WTC11 (cell line): ENCODE measurements at regions not wholly inside any gene's neighbourhood (a gene's known extent, or its start where the extent isn't known, plus 50 kb on each side); places are given as distances from the start of the nearest gene placed in this dataset.

Experiments used
- ATAC-seq: fragments of 200-7000 bp; cut with Tn5 transposase; 2 replicates; pipeline ENCODE4 v1.10.0; 2021; ENCODE audit warnings: mild to moderate bottlenecking, moderate library complexity
- CTCF ChIA-PET: fragments of 300-600 bp; sonication (Branson Sonifier 250); formaldehyde crosslinking; loops from one replicate; lab custom pipeline; 2021; ENCODE audit warnings: antibody characterized with exemption; lab: Charles Lee
- POLR2A ChIA-PET: fragments of 350-600 bp; sonication (Branson Sonifier 250); formaldehyde crosslinking; loops from one replicate; lab custom pipeline; 2021; ENCODE audit warnings: antibody characterized with exemption; lab: Charles Lee
- DNase-seq: peaks from one replicate; pipeline ENCODE4 v3.0.0; 2021; ENCODE audit warnings: low spot score
- H3K27ac Mint-ChIP-seq: 2 replicates; pipeline ENCODE4 v1.8.0; 2021; ENCODE audit warnings: mixed read lengths
- H3K27me3 Mint-ChIP-seq: 2 replicates; pipeline ENCODE4 v1.8.0; 2021; ENCODE audit warnings: low read depth, mild to moderate bottlenecking, moderate library complexity, mixed read lengths
- H3K36me3 Mint-ChIP-seq: 2 replicates; pipeline ENCODE4 v1.8.0; 2021; ENCODE audit warnings: mixed read lengths
- H3K4me1 Mint-ChIP-seq: 2 replicates; pipeline ENCODE4 v1.8.0; 2022; ENCODE audit warnings: mixed read lengths
- H3K4me3 Mint-ChIP-seq: 2 replicates; pipeline ENCODE4 v1.8.0; 2021; ENCODE audit warnings: mild to moderate bottlenecking, moderate library complexity, mixed read lengths
- H3K9me3 Mint-ChIP-seq: 2 replicates; pipeline ENCODE4 v1.8.0; 2021; ENCODE audit warnings: mixed read lengths
- EMX1 ChIP-seq: fragments of 250-450 bp; sonication (Bioruptor Pico); IDR thresholded peaks from 2 replicates; pipeline ENCODE4 v1.8.0; 2021; ENCODE audit warnings: mild to moderate bottlenecking
- ETV6 ChIP-seq: sonication (generic); formaldehyde crosslinking; IDR thresholded peaks from 2 replicates; pipeline ENCODE4 v1.8.1; 2022; ENCODE audit warnings: mild to moderate bottlenecking, missing genetic modification reagents
- FOXJ3 ChIP-seq: sonication (generic); formaldehyde crosslinking; IDR thresholded peaks from 2 replicates; pipeline ENCODE4 v1.9.0; 2021; ENCODE audit warnings: missing genetic modification reagents, mild to moderate bottlenecking, borderline replicate concordance
- GABPB1 ChIP-seq: sonication (generic); formaldehyde crosslinking; IDR thresholded peaks from 2 replicates; pipeline ENCODE4 v1.8.1; 2023; ENCODE audit warnings: mild to moderate bottlenecking, missing genetic modification reagents
- GRHL2 ChIP-seq: fragments of 250-450 bp; sonication (Bioruptor Pico); IDR thresholded peaks from 2 replicates; pipeline ENCODE4 v1.8.0; 2022; ENCODE audit warnings: mild to moderate bottlenecking, moderate library complexity; ENCODE audit not compliant: insufficient replicate concordance, severe bottlenecking
- KAT7 ChIP-seq: sonication (generic); formaldehyde crosslinking; IDR thresholded peaks from 2 replicates; pipeline ENCODE4 v1.8.1; 2023; ENCODE audit warnings: missing genetic modification reagents, mild to moderate bottlenecking, borderline replicate concordance
- SMAD4 ChIP-seq: sonication (generic); formaldehyde crosslinking; IDR thresholded peaks from 2 replicates; pipeline ENCODE4 v1.8.0; 2022; ENCODE audit warnings: mild to moderate bottlenecking, missing genetic modification reagents
- TEAD1 ChIP-seq: sonication (generic); formaldehyde crosslinking; IDR thresholded peaks from 2 replicates; pipeline ENCODE4 v1.8.0; 2022; ENCODE audit warnings: mild to moderate bottlenecking, missing genetic modification reagents
- ZNF219 ChIP-seq: sonication (generic); formaldehyde crosslinking; IDR thresholded peaks from 2 replicates; pipeline ENCODE4 v1.8.0; 2023; ENCODE audit warnings: missing genetic modification reagents, mild to moderate bottlenecking, borderline replicate concordance
- TF ChIP-seq, protein P1 (sequence below): sonication (generic); formaldehyde crosslinking; IDR thresholded peaks from 2 replicates; pipeline ENCODE4 v1.8.1; 2022; ENCODE audit warnings: mild to moderate bottlenecking, moderate library complexity, missing genetic modification reagents
- TF ChIP-seq, protein P2 (sequence below): sonication (generic); formaldehyde crosslinking; IDR thresholded peaks from 2 replicates; pipeline ENCODE4 v1.8.0; 2022; ENCODE audit warnings: missing genetic modification reagents
- TF ChIP-seq, protein P3 (sequence below): fragments of 250-450 bp; sonication (Bioruptor Pico); IDR thresholded peaks from 2 replicates; pipeline ENCODE4 v1.9.0; 2021; ENCODE audit warnings: mild to moderate bottlenecking
- TF ChIP-seq, protein P4 (sequence below): fragments of 250-450 bp; sonication (Bioruptor Pico); conservative IDR thresholded peaks from 2 replicates; pipeline ENCODE4 v1.9.0; 2021; ENCODE audit warnings: mild to moderate bottlenecking
- TF ChIP-seq, protein P5 (sequence below): sonication (generic); formaldehyde crosslinking; IDR thresholded peaks from 2 replicates; pipeline ENCODE4 v1.8.1; 2023; ENCODE audit warnings: mild to moderate bottlenecking, missing genetic modification reagents, moderate library complexity
- TF ChIP-seq, protein P6 (sequence below): sonication (generic); formaldehyde crosslinking; IDR thresholded peaks from 2 replicates; pipeline ENCODE4 v1.8.1; 2023; ENCODE audit warnings: mild to moderate bottlenecking, missing genetic modification reagents
- TF ChIP-seq, protein P7 (sequence below): sonication (generic); formaldehyde crosslinking; IDR thresholded peaks from 2 replicates; pipeline ENCODE4 v1.8.1; 2022; ENCODE audit warnings: mild to moderate bottlenecking, missing genetic modification reagents, moderate library complexity, borderline replicate concordance
- TF ChIP-seq, protein P8 (sequence below): fragments of 200-600 bp; IDR thresholded peaks from 2 replicates; pipeline ENCODE4 v1.8.0; 2022; ENCODE audit warnings: antibody characterized with exemption
- TF ChIP-seq, protein P9 (sequence below): sonication (generic); formaldehyde crosslinking; IDR thresholded peaks from 2 replicates; pipeline ENCODE4 v1.8.1; 2022; ENCODE audit warnings: low read depth, missing genetic modification reagents, borderline replicate concordance

DNA sequence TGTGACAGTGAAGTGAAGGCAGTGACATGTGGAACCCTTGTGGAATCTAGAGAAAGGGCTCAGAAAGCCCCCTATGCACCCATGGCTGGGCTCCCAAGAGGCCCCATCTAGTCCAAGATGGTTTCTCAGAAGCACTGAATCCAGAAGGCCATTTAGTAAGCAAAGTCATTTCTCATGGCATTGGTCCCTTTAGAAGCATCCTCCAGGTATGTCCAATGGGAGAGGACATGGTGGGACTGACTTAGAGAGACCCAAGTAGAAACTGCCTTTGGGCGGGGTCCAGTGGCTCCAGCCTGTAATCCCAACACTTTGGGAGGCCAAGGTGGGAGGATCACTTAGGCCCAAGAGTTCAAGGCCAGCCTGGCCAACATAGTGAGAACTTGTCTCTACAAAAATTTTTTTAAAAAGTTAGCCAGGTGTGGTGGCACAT, 72.5 kb upstream of the RMDN2 start (continued):
- TF ChIP-seq, protein P1, sequence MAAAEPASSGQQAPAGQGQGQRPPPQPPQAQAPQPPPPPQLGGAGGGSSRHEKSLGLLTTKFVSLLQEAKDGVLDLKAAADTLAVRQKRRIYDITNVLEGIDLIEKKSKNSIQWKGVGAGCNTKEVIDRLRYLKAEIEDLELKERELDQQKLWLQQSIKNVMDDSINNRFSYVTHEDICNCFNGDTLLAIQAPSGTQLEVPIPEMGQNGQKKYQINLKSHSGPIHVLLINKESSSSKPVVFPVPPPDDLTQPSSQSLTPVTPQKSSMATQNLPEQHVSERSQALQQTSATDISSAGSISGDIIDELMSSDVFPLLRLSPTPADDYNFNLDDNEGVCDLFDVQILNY: no peak

DNA sequence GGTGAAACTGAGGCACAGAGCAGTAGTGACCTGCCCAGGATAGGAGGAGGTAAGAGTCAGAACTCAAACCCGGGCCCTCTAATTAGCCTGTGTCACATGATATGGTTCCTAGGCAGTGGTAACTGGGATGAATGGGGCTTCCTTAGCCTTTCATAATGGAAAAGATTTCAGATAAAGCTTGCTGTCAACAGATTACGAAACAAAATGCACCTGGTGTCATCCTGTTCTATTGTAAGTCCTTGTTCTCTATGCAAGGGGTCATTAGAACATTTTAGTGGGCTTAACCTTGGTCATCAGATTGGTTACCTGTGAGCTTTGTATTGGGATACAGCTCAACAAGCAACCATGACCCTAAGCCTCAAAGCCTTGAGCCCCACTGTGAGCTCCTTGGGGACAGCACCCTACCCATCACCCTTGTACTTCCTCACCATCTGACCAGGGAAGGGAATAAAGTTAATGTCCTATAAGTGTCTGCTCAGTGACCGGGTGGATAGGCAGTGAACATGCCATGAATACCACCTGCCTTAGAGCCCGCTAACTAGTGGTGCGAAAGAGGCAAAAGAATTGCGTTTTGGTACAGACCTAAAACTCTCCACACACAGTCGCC, 70.3 kb upstream of the RMDN2 start:
- ATAC-seq (no peak), DNase-seq (no peak)
- Mint-ChIP-seq H3K4me1 (no peaks in the 10 kb centered on the region), H3K9me3 (peaks cover 11% of the 10 kb centered on the region), H3K27ac (no peak overlapping the region), H3K4me3 (no peak overlapping the region), H3K36me3 (0 out of 2 replicates have a peak, but pooled peaks cover 5% of the 10 kb centered on the region), H3K27me3 (no peaks in the 10 kb centered on the region; the same call in 1 of the 2 replicates)
- ChIA-PET CTCF (interaction anchor here (1.1 to 2.2 kb wide), 4 partner anchors 22 to 459 kb away, joined by 4 to 6 read pairs (median 4); no protein-coding TSS in a partner anchor), POLR2A (no interaction called here)
- TF ChIP-seq, protein P2, sequence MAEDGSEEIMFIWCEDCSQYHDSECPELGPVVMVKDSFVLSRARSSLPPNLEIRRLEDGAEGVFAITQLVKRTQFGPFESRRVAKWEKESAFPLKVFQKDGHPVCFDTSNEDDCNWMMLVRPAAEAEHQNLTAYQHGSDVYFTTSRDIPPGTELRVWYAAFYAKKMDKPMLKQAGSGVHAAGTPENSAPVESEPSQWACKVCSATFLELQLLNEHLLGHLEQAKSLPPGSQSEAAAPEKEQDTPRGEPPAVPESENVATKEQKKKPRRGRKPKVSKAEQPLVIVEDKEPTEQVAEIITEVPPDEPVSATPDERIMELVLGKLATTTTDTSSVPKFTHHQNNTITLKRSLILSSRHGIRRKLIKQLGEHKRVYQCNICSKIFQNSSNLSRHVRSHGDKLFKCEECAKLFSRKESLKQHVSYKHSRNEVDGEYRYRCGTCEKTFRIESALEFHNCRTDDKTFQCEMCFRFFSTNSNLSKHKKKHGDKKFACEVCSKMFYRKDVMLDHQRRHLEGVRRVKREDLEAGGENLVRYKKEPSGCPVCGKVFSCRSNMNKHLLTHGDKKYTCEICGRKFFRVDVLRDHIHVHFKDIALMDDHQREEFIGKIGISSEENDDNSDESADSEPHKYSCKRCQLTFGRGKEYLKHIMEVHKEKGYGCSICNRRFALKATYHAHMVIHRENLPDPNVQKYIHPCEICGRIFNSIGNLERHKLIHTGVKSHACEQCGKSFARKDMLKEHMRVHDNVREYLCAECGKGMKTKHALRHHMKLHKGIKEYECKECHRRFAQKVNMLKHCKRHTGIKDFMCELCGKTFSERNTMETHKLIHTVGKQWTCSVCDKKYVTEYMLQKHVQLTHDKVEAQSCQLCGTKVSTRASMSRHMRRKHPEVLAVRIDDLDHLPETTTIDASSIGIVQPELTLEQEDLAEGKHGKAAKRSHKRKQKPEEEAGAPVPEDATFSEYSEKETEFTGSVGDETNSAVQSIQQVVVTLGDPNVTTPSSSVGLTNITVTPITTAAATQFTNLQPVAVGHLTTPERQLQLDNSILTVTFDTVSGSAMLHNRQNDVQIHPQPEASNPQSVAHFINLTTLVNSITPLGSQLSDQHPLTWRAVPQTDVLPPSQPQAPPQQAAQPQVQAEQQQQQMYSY (CRISPR knock-in tag): no peak
- TF ChIP-seq FOXJ3 (CRISPR knock-in tag) (no peak), GRHL2 (no peak), ETV6 (no peak), KAT7 (no peak), ZNF219 (CRISPR knock-in tag) (no peak), TEAD1 (CRISPR knock-in tag) (no peak), EMX1 (CRISPR knock-in tag) (no peak), GABPB1 (CRISPR knock-in tag) (no peak), SMAD4 (no peak)
- TF ChIP-seq, protein P3, sequence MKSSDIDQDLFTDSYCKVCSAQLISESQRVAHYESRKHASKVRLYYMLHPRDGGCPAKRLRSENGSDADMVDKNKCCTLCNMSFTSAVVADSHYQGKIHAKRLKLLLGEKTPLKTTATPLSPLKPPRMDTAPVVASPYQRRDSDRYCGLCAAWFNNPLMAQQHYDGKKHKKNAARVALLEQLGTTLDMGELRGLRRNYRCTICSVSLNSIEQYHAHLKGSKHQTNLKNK (CRISPR knock-in tag): no peak
- TF ChIP-seq, protein P4, sequence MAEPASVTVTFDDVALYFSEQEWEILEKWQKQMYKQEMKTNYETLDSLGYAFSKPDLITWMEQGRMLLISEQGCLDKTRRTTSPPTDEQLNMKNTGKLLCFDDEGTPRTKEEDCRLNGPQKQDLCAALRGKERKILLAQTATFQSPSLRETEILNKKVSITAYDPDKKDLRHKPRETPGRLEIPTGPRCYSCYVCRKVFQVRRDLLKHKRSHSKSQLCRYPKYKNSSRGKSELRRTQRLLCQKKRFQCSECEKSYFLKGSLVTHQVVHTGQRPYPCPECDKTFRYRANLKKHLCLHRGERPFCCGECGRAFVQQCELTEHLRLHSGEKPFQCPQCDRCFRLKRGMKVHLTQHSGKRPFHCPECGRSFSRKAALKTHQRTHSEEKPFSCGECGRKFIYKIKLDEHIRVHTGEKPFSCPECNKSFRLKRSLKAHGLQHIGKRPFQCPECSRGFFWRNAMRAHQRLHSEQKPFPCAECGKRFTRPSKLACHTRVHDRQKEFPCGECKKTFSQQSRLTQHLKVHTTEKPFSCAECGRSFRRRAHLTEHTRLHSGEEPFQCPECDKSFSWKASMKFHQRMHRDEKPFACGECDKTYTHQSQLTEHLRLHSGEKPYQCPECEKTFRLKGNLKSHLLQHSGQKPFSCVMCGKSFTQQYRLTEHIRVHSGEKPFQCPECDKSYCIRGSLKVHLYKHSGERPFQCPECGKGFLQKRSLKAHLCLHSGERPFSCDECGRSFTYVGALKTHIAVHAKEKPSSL (CRISPR knock-in tag): no peak
- TF ChIP-seq, protein P5, sequence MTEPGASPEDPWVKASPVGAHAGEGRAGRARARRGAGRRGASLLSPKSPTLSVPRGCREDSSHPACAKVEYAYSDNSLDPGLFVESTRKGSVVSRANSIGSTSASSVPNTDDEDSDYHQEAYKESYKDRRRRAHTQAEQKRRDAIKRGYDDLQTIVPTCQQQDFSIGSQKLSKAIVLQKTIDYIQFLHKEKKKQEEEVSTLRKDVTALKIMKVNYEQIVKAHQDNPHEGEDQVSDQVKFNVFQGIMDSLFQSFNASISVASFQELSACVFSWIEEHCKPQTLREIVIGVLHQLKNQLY (CRISPR knock-in tag): no peak
- TF ChIP-seq, protein P1: no peak
- TF ChIP-seq, protein P6, sequence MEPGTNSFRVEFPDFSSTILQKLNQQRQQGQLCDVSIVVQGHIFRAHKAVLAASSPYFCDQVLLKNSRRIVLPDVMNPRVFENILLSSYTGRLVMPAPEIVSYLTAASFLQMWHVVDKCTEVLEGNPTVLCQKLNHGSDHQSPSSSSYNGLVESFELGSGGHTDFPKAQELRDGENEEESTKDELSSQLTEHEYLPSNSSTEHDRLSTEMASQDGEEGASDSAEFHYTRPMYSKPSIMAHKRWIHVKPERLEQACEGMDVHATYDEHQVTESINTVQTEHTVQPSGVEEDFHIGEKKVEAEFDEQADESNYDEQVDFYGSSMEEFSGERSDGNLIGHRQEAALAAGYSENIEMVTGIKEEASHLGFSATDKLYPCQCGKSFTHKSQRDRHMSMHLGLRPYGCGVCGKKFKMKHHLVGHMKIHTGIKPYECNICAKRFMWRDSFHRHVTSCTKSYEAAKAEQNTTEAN (CRISPR knock-in tag): no peak
- TF ChIP-seq, protein P7, sequence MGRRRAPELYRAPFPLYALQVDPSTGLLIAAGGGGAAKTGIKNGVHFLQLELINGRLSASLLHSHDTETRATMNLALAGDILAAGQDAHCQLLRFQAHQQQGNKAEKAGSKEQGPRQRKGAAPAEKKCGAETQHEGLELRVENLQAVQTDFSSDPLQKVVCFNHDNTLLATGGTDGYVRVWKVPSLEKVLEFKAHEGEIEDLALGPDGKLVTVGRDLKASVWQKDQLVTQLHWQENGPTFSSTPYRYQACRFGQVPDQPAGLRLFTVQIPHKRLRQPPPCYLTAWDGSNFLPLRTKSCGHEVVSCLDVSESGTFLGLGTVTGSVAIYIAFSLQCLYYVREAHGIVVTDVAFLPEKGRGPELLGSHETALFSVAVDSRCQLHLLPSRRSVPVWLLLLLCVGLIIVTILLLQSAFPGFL (CRISPR knock-in tag): no peak
- TF ChIP-seq, protein P8, sequence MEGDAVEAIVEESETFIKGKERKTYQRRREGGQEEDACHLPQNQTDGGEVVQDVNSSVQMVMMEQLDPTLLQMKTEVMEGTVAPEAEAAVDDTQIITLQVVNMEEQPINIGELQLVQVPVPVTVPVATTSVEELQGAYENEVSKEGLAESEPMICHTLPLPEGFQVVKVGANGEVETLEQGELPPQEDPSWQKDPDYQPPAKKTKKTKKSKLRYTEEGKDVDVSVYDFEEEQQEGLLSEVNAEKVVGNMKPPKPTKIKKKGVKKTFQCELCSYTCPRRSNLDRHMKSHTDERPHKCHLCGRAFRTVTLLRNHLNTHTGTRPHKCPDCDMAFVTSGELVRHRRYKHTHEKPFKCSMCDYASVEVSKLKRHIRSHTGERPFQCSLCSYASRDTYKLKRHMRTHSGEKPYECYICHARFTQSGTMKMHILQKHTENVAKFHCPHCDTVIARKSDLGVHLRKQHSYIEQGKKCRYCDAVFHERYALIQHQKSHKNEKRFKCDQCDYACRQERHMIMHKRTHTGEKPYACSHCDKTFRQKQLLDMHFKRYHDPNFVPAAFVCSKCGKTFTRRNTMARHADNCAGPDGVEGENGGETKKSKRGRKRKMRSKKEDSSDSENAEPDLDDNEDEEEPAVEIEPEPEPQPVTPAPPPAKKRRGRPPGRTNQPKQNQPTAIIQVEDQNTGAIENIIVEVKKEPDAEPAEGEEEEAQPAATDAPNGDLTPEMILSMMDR: no peak
- TF ChIP-seq, protein P9, sequence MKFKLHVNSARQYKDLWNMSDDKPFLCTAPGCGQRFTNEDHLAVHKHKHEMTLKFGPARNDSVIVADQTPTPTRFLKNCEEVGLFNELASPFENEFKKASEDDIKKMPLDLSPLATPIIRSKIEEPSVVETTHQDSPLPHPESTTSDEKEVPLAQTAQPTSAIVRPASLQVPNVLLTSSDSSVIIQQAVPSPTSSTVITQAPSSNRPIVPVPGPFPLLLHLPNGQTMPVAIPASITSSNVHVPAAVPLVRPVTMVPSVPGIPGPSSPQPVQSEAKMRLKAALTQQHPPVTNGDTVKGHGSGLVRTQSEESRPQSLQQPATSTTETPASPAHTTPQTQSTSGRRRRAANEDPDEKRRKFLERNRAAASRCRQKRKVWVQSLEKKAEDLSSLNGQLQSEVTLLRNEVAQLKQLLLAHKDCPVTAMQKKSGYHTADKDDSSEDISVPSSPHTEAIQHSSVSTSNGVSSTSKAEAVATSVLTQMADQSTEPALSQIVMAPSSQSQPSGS: no peak
